K562 (cell line): ENCODE measurements at regions not wholly inside any gene's neighbourhood (a gene's known extent, or its start where the extent isn't known, plus 50 kb on each side); places are given as distances from the start of the nearest gene placed in this dataset.

Experiments
- ARHGAP35 ChIP-seq: fragments of 450-650 bp; IDR thresholded peaks from 2 replicates; pipeline ENCODE4 v1.6.1; 2018; ENCODE audit not compliant: partially characterized antibody
- NFE2L1 ChIP-seq: fragments of 450-650 bp; IDR thresholded peaks from 2 replicates; pipeline ENCODE4 v1.6.1; 2016; ENCODE audit warnings: missing genetic modification characterization, low read depth, mild to moderate bottlenecking, missing compliant biosample characterization, moderate library complexity, borderline replicate concordance
- STAG1 ChIP-seq: sonication (generic); formaldehyde crosslinking; IDR thresholded peaks from 2 replicates; pipeline ENCODE4 v1.5.0; 2020; ENCODE audit warnings: missing genetic modification reagents, borderline replicate concordance
- TAF1 ChIP-seq: IDR thresholded peaks from 2 replicates; pipeline ENCODE4 v1.6.1; 2011; ENCODE audit warnings: mild to moderate bottlenecking, low read length, moderate library complexity; ENCODE audit not compliant: insufficient read depth, control insufficient read depth, severe bottlenecking; ENCODE audit errors: extremely low read depth
- ZBTB7A ChIP-seq: IDR thresholded peaks from 2 replicates; pipeline ENCODE4 v1.6.1; 2011; ENCODE audit warnings: low read depth, mild to moderate bottlenecking, low read length, moderate library complexity, borderline replicate concordance; ENCODE audit not compliant: control insufficient read depth
- ZNF785 ChIP-seq: fragments of 250-450 bp; sonication (Bioruptor Pico); IDR thresholded peaks from 2 replicates; pipeline ENCODE4 v1.4.0; 2020; ENCODE audit warnings: mild to moderate bottlenecking
- TF ChIP-seq, protein P1 (sequence below): IDR thresholded peaks from 2 replicates; pipeline ENCODE4 v1.6.1; 2014; ENCODE audit warnings: antibody characterized with exemption
- TF ChIP-seq, protein P2 (sequence below): fragments of 450-650 bp; IDR thresholded peaks from one replicate; pipeline ENCODE4 v1.6.1; 2018; ENCODE audit warnings: mild to moderate bottlenecking, moderate library complexity; ENCODE audit not compliant: partially characterized antibody

DNA sequence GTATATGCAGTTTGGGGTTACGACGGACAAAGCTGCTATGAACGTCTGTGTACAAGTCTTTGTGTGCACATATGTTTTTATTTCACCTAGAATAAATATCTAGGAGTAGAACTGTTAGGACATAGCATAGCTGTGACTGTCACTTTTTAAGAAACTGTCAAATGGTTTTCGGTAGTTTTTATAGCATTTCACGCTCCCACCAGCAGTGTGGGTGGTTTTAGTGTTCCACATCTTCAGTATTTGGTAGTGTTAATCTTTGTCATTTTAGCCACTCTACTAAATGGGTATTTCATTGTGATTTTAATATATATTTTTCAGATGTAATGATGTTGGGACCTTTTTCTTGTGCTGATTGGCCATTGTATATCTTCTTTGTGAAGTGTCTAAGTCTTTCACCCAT, 109.1 kb upstream of the BCAT1 start (continued):
- no peak for TF ChIP-seq ZBTB7A
- TF ChIP-seq ZNF785 (CRISPR knock-in tag) = no peak
- no peak for TF ChIP-seq TAF1
- no peak for TF ChIP-seq NFE2L1 (tag)
- no peak for TF ChIP-seq ARHGAP35
- TF ChIP-seq, protein P1, sequence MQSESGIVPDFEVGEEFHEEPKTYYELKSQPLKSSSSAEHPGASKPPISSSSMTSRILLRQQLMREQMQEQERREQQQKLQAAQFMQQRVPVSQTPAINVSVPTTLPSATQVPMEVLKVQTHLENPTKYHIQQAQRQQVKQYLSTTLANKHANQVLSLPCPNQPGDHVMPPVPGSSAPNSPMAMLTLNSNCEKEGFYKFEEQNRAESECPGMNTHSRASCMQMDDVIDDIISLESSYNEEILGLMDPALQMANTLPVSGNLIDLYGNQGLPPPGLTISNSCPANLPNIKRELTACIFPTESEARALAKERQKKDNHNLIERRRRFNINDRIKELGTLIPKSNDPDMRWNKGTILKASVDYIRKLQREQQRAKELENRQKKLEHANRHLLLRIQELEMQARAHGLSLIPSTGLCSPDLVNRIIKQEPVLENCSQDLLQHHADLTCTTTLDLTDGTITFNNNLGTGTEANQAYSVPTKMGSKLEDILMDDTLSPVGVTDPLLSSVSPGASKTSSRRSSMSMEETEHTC = no peak
- TF ChIP-seq, protein P2, sequence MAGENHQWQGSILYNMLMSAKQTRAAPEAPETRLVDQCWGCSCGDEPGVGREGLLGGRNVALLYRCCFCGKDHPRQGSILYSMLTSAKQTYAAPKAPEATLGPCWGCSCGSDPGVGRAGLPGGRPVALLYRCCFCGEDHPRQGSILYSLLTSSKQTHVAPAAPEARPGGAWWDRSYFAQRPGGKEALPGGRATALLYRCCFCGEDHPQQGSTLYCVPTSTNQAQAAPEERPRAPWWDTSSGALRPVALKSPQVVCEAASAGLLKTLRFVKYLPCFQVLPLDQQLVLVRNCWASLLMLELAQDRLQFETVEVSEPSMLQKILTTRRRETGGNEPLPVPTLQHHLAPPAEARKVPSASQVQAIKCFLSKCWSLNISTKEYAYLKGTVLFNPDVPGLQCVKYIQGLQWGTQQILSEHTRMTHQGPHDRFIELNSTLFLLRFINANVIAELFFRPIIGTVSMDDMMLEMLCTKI = no peak
- TF ChIP-seq STAG1 (CRISPR knock-in tag) = no peak
